Kidney epithelial cell (primary cell): ENCODE measurements at regions not wholly inside any gene's neighbourhood (a gene's known extent, or its start where the extent isn't known, plus 50 kb on each side); places are given as distances from the start of the nearest gene placed in this dataset.

Experiments used
- DNase-seq: peaks from one replicate; pipeline ENCODE4 v3.0.0-alpha.2; 2010; ENCODE audit warnings: low read depth
- H3K27me3 ChIP-seq: 2 replicates; pipeline ENCODE4 v1.6.0; 2011; ENCODE audit warnings: low read length; ENCODE audit not compliant: control insufficient read depth, insufficient read depth
- H3K36me3 ChIP-seq: 2 replicates; pipeline ENCODE4 v1.5.1; 2011; ENCODE audit warnings: low read length; ENCODE audit not compliant: control insufficient read depth, insufficient read depth
- H3K4me3 ChIP-seq: 2 replicates; pipeline ENCODE4 v1.5.1; 2011; ENCODE audit warnings: low read depth, mild to moderate bottlenecking, control low read depth, low read length
- TF ChIP-seq, protein P1 (sequence below): IDR thresholded peaks from 2 replicates; pipeline ENCODE4 v1.5.1; 2011; ENCODE audit warnings: mild to moderate bottlenecking, moderate library complexity, low read length, control low read depth, inconsistent platforms; ENCODE audit not compliant: insufficient read depth, poor library complexity, severe bottlenecking

DNA sequence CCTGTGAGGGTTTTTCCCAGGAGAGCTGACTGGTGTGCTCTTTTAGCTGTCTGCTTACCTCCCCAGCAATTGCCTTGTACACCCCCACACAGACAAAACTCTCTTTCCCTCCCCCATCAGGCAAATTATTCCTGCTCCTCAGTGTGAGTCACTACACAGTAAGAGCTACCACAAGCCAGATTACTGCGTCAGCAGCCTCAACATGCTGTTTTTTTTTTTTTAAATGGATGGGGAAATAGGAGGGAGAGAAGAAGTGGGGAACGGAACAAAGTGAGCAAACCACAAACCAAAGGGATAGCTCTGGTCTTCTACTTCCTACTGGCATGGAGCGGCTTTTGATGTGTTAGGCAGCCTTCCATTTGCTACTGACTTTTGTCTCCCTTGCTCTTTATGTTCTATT lies 107.5 kb upstream of the ACSL4 start:
- peak; percentile 82 for DNase-seq
- no peak overlapping the region for H3K4me3 ChIP-seq
- H3K27me3 ChIP-seq: no peaks in the 10 kb centered on the region
- H3K36me3 ChIP-seq: no peaks in the 10 kb centered on the region
- TF ChIP-seq, protein P1, sequence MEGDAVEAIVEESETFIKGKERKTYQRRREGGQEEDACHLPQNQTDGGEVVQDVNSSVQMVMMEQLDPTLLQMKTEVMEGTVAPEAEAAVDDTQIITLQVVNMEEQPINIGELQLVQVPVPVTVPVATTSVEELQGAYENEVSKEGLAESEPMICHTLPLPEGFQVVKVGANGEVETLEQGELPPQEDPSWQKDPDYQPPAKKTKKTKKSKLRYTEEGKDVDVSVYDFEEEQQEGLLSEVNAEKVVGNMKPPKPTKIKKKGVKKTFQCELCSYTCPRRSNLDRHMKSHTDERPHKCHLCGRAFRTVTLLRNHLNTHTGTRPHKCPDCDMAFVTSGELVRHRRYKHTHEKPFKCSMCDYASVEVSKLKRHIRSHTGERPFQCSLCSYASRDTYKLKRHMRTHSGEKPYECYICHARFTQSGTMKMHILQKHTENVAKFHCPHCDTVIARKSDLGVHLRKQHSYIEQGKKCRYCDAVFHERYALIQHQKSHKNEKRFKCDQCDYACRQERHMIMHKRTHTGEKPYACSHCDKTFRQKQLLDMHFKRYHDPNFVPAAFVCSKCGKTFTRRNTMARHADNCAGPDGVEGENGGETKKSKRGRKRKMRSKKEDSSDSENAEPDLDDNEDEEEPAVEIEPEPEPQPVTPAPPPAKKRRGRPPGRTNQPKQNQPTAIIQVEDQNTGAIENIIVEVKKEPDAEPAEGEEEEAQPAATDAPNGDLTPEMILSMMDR: no peak

DNA sequence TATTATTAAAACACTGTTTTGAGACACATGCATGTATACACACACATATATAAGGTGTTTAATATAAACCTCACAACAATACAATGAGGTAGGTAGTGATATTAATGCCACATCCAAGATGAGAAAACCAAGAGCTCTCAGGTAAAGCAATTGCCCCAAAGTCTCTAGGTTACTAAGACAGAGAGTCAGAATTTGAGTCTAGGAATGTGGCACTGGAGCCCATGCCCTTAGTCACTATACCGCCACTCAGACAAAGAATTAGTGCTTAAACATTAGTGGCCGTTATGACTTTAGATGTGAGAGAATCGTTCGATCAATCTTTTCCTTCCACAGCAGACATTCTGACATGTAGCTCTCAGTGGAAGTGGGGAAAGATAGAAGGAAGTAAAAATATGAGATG lies 108.2 kb upstream of the ACSL4 start:
- Histone ChIP-seq H3K4me3 (no peak overlapping the region), H3K36me3 (no peaks in the 10 kb centered on the region), H3K27me3 (no peaks in the 10 kb centered on the region)
- TF ChIP-seq, protein P1: no peak
- DNase-seq: no peak

DNA sequence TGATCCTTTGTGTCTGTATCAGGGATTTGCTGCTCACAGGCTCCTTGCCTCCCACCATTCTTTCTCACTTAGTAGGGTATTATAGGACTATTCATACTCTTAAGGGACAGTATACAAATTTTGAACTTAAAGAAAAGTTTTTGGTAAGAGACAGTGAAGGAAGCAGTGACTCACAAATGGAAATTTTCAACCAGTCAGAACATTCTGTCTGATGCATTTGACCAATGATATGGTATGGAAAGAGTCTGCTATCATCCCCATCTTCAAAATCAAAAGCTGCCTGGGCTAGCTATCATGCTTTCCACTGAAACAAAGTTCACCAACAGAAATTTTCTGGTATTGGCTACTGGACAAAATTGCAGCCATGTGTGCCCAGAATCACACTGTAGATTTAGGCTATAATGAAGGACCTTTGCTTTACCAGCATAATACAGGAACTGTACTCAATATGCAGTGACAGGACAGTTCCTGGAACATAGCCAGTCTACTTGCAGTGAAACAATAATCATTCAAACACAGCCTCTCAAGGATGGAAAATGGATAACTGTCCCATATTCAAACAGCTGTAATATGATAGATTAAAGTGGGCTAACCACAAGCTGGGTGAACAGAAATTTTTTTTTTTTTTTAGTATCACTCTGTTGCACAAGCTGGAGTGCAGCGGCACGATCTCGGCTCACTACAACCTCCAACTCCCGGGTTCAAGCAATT lies 109.0 kb upstream of the ACSL4 start:
- TF ChIP-seq, protein P1: no peak
- no peak overlapping the region for H3K4me3 ChIP-seq
- H3K36me3 ChIP-seq: no peaks in the 10 kb centered on the region
- no peak for DNase-seq
- H3K27me3 ChIP-seq: no peaks in the 10 kb centered on the region

DNA sequence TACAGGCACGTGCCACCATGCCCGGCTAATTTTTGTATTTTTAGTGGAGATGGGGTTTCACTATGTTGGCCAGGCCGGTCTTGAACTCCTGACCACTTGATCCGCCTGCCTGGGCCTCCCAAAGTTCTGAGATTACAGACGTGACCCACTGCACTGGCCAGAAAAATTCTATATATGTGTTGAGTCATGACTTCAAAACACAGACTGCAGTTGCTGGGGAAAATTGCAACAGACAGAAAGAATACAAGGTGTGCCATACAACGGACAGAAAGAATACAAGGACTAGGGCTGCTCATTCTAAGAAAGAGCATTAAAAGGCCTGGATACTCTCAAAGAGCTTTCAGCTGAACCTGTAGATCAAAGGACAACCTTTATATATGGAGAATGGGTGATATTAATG lies 109.6 kb upstream of the ACSL4 start:
- no peak for DNase-seq
- no peak overlapping the region for H3K4me3 ChIP-seq
- H3K36me3 ChIP-seq: no peaks in the 10 kb centered on the region
- no peaks in the 10 kb centered on the region for H3K27me3 ChIP-seq
- TF ChIP-seq, protein P1: no peak

DNA sequence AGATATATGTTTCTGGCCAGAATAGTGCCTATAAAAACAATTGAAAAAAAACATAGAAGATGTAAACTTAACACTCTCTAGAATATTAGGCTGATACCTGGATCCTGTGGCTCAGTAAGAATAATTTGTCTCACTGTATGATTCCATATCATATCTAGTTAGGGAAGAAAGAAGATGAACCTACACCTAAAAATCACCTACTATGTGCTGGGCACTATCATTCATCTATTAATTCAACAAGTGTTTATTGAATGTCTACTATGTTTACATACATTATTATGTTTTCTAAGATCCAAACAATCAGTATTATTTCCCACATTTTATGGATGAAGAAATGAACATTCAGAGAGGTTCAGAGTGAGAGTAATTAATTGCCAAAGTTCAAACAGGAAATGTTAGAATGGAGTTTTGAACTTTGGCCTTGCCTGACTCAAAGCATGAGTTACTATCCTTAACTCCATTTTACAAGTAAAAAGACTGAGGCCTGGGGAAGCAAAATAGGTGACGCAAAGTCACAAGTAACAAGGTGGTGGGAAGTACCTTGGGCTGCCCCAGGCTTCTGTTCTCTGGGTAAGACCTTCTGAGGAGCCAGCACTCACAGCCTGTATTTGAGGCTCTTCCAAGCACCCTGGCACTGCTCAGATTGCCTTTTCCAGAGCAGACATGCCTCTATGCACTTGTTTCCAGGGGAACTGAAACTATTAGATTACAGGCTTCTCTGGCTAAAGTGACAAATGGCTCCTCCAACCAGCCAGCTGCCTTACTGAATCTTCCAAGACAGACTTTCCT lies 111.1 kb upstream of the ACSL4 start:
- no peak for DNase-seq
- H3K27me3 ChIP-seq: no peaks in the 10 kb centered on the region
- H3K4me3 ChIP-seq: no peak overlapping the region
- no peaks in the 10 kb centered on the region for H3K36me3 ChIP-seq
- TF ChIP-seq, protein P1: no peak
